OCI-LY7 (cell line): ENCODE measurements at regions not wholly inside any gene's neighbourhood (a gene's known extent, or its start where the extent isn't known, plus 50 kb on each side); places are given as distances from the start of the nearest gene placed in this dataset.

ENCODE experiments used
- BruUV-seq: library from RNA; stranded (reverse); fragments of 400-500 nt; replicated peaks from 2 replicates; lab custom pipeline; 2021; lab: Mats Ljungman, UMichigan
- CTCF ChIA-PET: fragments of 300-600 bp; sonication (Branson Sonifier 250); formaldehyde crosslinking; loops from one replicate; lab custom pipeline; 2022; ENCODE audit warnings: antibody characterized with exemption; ENCODE audit not compliant: unreplicated experiment; lab: Charles Lee
- POLR2A ChIA-PET: fragments of 300-600 bp; sonication (Branson Sonifier 250); formaldehyde crosslinking; loops from one replicate; lab custom pipeline; 2022; ENCODE audit warnings: antibody characterized with exemption; lab: Charles Lee
- DNase-seq: peaks from one replicate; pipeline ENCODE4 v3.0.0-alpha.2; 2015; ENCODE audit warnings: low spot score
- H2AFZ ChIP-seq: fragments of 200-600 bp; sonication (generic), shearing (Covaris generic); 2 replicates; pipeline ENCODE4 v1.6.1; 2014; ENCODE audit warnings: mild to moderate bottlenecking, antibody characterized with exemption, low read length, moderate library complexity
- H3K27ac ChIP-seq: fragments of 200-600 bp; sonication (generic); 2 replicates; pipeline ENCODE4 v1.5.1; 2014; ENCODE audit warnings: mixed run types, low read depth, mild to moderate bottlenecking, moderate library complexity, low read length, inconsistent platforms; ENCODE audit not compliant: poor library complexity, severe bottlenecking
- H3K36me3 ChIP-seq: fragments of 200-600 bp; sonication (generic); 2 replicates; pipeline ENCODE4 v1.6.1; 2014; ENCODE audit warnings: mild to moderate bottlenecking, antibody characterized with exemption, low read length, moderate library complexity, mixed read lengths; ENCODE audit not compliant: insufficient read depth
- H3K4me1 ChIP-seq: fragments of 200-600 bp; sonication (generic); 2 replicates; pipeline ENCODE4 v1.5.1; 2014; ENCODE audit warnings: mild to moderate bottlenecking, low read length; ENCODE audit not compliant: insufficient read depth, poor library complexity, severe bottlenecking
- H3K4me2 ChIP-seq: fragments of 200-600 bp; sonication (generic); 2 replicates; pipeline ENCODE4 v1.6.1; 2014; ENCODE audit warnings: mild to moderate bottlenecking, low read length
- H3K4me3 ChIP-seq: fragments of 200-600 bp; sonication (generic); 2 replicates; pipeline ENCODE4 v1.5.1; 2014; ENCODE audit warnings: mild to moderate bottlenecking, low read depth, low read length; ENCODE audit not compliant: poor library complexity, severe bottlenecking
- H3K79me2 ChIP-seq: fragments of 200-600 bp; sonication (generic); 2 replicates; pipeline ENCODE4 v1.6.1; 2016; ENCODE audit warnings: low read depth, mild to moderate bottlenecking, low read length, moderate library complexity, mixed read lengths; ENCODE audit not compliant: insufficient read depth
- H3K9me2 ChIP-seq: fragments of 200-600 bp; sonication (generic); 2 replicates; pipeline ENCODE4 v1.6.1; 2016; ENCODE audit warnings: mild to moderate bottlenecking, low read length, mixed read lengths; ENCODE audit not compliant: insufficient read depth
- H3K9me3 ChIP-seq: fragments of 200-600 bp; sonication (generic); 2 replicates; pipeline ENCODE4 v1.6.1; 2014; ENCODE audit warnings: mild to moderate bottlenecking, mixed run types, low read length, mixed read lengths
- H4K20me1 ChIP-seq: fragments of 200-600 bp; sonication (generic); 2 replicates; pipeline ENCODE4 v1.6.1; 2014; ENCODE audit warnings: mild to moderate bottlenecking, antibody characterized with exemption, low read length, moderate library complexity, mixed read lengths; ENCODE audit not compliant: insufficient read depth
- EZH2phosphoT487 ChIP-seq: fragments of 200-600 bp; sonication (generic); IDR thresholded peaks from 2 replicates; pipeline ENCODE4 v1.6.1; 2018; ENCODE audit warnings: low read depth, borderline replicate concordance, mild to moderate bottlenecking, mixed run types, antibody characterized with exemption, low read length, moderate library complexity, mixed read lengths
- intact Hi-C: fragments of 100-400 bp; cut with micrococcal nuclease; formaldehyde crosslinking; loops from one replicate; pipeline ENCODE4 v1.10.0; 2022; ENCODE audit not compliant: unreplicated experiment
- TF ChIP-seq, protein P1 (sequence below): fragments of 200-600 bp; sonication (generic); conservative IDR thresholded peaks from 2 replicates; pipeline ENCODE4 v1.5.1; 2014; ENCODE audit warnings: mild to moderate bottlenecking, antibody characterized with exemption, low read length, moderate library complexity, mixed read lengths

DNA sequence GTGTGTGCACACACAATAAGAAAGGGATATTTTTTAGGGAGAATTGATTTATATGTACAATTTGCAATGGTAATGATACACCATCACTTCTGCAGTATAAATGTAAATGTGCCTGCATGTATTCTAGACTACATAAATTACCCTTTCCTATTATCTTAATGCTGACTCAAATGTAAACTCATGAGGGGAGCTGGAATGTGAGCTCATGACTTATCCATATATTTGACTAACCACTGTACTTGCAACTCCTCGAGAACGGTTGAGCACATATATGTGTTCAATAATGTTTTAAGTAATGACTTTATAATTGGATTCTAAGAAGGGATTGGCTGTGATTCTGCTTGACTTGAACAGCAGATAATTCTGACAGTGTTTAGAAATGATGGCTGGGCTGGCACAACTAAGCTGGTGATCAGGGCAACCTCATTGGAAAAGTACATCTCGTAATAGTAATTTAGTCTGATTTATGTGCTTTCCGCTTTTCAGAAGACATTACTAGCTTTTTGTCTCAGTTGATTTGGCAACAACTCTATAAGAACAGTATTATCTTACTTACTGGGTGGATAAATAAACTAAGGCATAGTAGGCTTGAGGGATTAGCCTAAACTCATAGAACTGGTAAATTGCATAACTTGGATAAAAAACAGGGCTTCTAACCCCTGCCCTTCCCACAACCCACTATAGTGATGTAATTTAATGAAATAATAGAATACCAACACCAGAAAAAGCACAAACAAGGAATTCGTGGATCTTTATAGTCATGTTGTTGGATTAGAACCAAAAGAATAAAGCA lies 130.2 kb upstream of the SPEF2 start:
- POLR2A ChIA-PET = no interaction called here
- Histone ChIP-seq H3K4me2 (no peak overlapping the region), H4K20me1 (no peaks in the 10 kb centered on the region), H2AFZ (no peak overlapping the region), H3K9me2 (no peaks in the 10 kb centered on the region), H3K9me3 (no peaks in the 10 kb centered on the region), H3K36me3 (no peaks in the 10 kb centered on the region), H3K4me1 (no peaks in the 10 kb centered on the region), H3K79me2 (no peaks in the 10 kb centered on the region), H3K4me3 (no peak overlapping the region), H3K27ac (no peak overlapping the region)
- TF ChIP-seq EZH2phosphoT487 = no peak
- TF ChIP-seq, protein P1, sequence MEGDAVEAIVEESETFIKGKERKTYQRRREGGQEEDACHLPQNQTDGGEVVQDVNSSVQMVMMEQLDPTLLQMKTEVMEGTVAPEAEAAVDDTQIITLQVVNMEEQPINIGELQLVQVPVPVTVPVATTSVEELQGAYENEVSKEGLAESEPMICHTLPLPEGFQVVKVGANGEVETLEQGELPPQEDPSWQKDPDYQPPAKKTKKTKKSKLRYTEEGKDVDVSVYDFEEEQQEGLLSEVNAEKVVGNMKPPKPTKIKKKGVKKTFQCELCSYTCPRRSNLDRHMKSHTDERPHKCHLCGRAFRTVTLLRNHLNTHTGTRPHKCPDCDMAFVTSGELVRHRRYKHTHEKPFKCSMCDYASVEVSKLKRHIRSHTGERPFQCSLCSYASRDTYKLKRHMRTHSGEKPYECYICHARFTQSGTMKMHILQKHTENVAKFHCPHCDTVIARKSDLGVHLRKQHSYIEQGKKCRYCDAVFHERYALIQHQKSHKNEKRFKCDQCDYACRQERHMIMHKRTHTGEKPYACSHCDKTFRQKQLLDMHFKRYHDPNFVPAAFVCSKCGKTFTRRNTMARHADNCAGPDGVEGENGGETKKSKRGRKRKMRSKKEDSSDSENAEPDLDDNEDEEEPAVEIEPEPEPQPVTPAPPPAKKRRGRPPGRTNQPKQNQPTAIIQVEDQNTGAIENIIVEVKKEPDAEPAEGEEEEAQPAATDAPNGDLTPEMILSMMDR = no peak
- CTCF ChIA-PET = no interaction called here
- intact Hi-C loops = no loop called here
- no peak for DNase-seq
- no TSS peak for BruUV-seq

DNA sequence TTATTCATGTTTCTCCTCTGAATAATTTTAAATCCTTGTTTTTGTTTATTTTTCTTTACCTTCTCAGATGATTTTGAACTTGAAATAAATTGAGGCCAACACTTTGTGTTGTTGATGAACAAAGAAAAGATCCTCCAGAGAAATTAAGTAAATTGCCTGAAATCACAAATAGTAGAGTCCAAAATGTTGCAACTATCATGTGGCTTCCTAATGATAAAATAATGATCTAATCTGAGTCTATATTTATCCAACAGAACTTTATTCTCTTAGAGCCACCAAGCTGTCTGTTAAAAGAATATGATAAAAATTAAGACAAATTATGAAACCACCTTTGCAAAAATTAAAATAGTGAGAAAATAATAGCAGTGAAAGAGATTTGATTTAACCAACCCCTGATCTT lies 132.2 kb upstream of the SPEF2 start:
- no peaks in the 10 kb centered on the region for H3K36me3 ChIP-seq
- no peak overlapping the region for H2AFZ ChIP-seq
- H3K4me1 ChIP-seq = no peaks in the 10 kb centered on the region
- CTCF ChIA-PET = no interaction called here
- no peaks in the 10 kb centered on the region for H3K9me3 ChIP-seq
- H3K79me2 ChIP-seq = no peaks in the 10 kb centered on the region
- TF ChIP-seq, protein P1 = no peak
- TF ChIP-seq EZH2phosphoT487 = no peak
- H3K4me2 ChIP-seq = no peak overlapping the region
- POLR2A ChIA-PET = no interaction called here
- BruUV-seq = no TSS peak
- intact Hi-C loops = no loop called here
- no peak overlapping the region for H3K27ac ChIP-seq
- H3K9me2 ChIP-seq = no peaks in the 10 kb centered on the region
- no peaks in the 10 kb centered on the region for H4K20me1 ChIP-seq
- no peak for DNase-seq
- no peak overlapping the region for H3K4me3 ChIP-seq

- H3K4me2 ChIP-seq = no peak overlapping the region
- H3K9me2 ChIP-seq = no peaks in the 10 kb centered on the region
- TF ChIP-seq, protein P1 = no peak
- TF ChIP-seq EZH2phosphoT487 = no peak
- H3K27ac ChIP-seq = no peak overlapping the region
- CTCF ChIA-PET = no interaction called here
- DNase-seq = no peak
- intact Hi-C loops = no loop called here
- POLR2A ChIA-PET = interaction anchor here (0.7 kb wide), 1 partner anchor 480 kb away, joined by 3 read pairs; no protein-coding TSS in a partner anchor
- no peaks in the 10 kb centered on the region for H3K79me2 ChIP-seq
- no TSS peak for BruUV-seq
- no peak overlapping the region for H2AFZ ChIP-seq
- no peaks in the 10 kb centered on the region for H3K9me3 ChIP-seq
- no peak overlapping the region for H3K4me3 ChIP-seq
- H3K4me1 ChIP-seq = no peaks in the 10 kb centered on the region
- no peaks in the 10 kb centered on the region for H4K20me1 ChIP-seq
- no peaks in the 10 kb centered on the region for H3K36me3 ChIP-seq
Observed at GRCh38 chr5:35484241-35484640, 133.4 kb upstream of the SPEF2 start.
